G401 (cell line): ENCODE measurements at regions not wholly inside any gene's neighbourhood (a gene's known extent, or its start where the extent isn't known, plus 50 kb on each side); places are given as distances from the start of the nearest gene placed in this dataset.
"Not testable (repeated sequence)": the region's sequence is repeated elsewhere in the genome, so short reads cannot be mapped to it uniquely, and the experiment has no call there.

Source experiments
- DNase-seq: peaks from one replicate; pipeline ENCODE4 v3.0.0-alpha.2; 2015; ENCODE audit warnings: low spot score
- in situ Hi-C: cut with HindIII; loops from 2 replicates; pipeline ENCODE4 v1.10.0; 2016; ENCODE audit warnings: low sequenced_read_pairs, mixed read lengths

DNA sequence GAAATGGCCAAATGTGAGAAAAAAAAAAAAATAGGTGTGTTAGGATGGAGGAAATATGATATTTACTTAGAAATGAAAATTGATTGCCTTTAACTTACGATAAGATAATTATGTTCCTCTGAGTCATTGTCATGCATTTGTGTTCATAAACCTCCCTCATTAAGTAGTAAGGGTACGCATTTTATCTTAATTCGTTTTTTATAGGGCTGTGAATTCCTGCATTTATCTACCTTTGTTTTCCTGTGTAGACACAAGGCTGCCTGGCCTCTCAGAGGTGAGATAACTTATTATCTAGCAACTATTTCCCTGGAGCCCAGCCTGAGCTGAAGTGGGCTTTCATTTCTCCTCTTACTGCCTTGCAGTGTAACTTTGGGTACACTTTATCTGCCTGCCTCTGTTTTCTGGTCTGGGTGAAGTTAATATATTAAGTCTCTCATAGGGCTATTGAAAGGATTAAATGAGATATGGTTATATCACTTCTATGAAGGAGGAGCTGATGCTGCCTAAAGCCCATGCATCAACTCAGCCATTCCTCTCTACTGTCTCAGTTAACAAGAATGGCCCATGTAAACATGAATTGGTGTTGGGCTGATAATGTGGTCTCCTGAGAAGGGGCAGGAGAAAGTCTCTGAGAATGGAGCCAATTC lies 103.8 kb upstream of the KLF4 start:
- in situ Hi-C loops: no loop called here
- no peak for DNase-seq

DNA sequence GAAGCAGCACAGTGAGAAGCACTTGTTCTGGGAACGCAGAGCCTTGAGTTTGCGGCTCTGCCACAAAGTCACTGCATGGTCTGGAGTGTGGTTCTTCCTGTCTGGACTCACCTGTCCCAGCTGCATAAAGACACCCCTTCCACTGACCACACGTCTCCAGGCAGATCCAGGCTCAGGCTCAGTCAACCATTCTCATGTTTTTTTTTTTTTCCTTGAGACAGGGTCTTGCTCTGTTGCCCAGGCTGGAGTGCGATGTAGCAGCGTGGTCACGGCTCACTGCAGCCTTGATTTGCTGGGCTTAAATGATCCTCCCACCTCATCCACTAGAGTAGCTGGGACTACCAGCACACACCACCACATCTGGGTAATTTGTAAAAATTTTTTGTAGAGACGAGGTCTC lies 102.9 kb upstream of the KLF4 start:
- no peak for DNase-seq
- in situ Hi-C loops: no loop called here

DNA sequence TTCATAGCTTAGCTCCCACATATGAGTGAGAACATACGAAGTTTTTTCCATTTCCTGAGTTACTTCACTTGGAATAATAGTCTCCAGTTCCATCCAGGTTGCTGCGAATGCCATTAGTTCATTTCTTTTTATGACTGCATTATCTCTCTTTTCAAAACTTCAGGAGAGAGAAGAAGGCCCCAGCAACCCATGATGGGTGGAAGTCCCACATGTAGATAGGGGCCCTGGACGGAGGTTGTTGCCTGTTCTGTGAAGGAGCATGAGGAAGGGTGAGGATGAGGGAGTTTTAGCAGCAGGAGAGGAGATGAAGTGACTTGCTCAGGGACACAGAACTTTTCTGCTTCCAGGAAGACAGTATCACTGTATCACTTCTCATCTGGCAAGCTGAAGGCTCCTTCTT lies 102.2 kb upstream of the KLF4 start:
- DNase-seq: no peak
- in situ Hi-C loops: no loop called here

DNA sequence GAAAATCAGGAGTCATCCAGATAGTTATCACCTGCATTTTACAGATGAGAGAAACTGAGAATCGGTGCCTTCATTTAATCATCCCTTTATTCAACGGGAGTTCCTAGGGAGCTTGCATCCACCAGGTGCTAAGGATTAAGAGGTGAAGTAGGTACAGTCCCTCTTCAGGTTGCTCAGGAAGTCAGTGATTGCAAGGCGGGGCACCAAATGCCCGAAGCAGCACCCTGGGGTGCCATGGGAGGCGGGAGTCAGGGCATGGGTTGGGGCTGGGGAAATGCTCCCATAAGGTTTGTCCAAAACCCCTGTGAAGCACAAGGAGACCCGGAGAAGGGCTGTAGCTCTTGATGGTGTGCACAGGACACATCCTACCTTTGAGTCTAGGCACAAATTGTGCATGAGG lies 98.8 kb upstream of the KLF4 start:
- DNase-seq: no peak
- in situ Hi-C loops: no loop called here

DNA sequence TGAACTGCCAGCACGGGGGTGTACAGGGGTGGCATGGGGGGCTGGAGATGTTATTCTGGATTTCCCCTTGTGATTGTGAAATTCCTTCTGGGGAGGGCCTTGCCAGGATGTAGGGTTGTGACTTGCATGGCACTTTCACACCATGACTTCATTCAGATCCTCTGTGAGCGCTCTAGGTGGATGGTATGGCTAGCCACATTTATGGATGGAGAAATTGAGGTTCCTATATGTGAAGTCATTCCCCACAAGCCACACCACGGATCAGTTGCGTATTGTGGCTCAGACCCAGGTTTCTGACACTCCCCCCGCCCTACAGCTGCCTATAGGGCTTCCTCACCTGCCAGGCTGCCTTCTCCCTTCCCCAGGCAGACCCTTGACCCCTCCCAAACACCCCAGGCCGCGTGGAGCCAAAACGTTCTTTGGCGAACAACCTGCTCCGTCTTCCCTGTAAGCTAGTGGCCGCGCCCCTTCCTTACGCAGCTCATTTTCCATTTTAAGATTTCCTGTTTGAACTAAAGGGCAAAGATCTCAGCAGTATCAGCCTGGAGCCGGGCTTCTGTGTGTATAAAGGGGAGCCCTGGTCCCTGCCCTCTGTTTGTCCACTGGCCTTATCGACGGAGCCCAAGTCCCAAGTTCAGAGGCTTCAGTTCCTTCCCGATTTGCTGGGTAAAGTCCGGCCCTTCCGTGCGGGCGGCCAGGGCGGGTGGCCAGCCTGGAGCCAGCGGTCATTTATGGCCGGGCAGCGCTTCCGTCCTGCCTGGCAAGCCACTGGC lies 97.8 kb upstream of the KLF4 start:
- in situ Hi-C loops: no loop called here
- DNase-seq: no peak

DNA sequence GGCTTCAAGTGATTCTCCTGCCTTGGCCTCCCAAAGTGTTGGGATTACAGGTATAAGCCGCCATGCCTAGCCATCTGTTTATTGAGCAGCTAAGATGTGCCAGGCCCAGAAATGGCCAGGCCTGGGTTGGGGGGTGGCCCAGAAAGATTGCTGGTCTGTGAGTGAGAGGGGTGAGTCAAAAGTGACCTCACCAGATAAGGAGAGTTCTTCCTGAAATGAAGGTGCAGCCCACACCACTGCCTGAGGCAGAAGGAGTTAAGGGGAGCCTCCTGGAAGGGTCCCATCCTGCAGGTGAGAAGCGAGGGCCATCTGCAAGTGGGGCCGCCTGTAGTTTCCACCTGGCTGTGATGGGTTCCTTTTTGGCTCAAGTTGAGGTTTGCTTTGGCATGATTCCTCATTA lies 96.9 kb upstream of the KLF4 start:
- in situ Hi-C loops: no loop called here
- peak; percentile 25 for DNase-seq

DNA sequence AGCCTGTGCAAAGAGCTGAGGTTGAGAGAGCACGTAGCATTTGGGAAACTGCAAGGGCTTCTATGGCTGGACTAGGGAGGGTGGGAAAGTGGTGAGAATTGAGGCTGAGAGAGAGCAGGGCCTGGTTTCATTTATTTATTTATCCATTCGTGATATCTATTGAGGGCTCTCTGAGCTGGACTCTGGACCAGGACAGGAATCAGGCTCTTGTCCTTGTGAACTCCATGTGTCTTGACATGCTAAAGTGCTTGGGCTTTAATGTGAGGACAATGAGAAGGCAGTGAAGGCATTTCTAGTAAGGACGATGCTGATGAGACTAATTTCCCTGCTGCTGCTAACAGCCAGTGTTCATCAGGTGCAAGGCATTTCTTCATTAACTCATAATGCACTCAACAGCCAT lies 95.9 kb upstream of the KLF4 start:
- DNase-seq: no peak
- in situ Hi-C loops: no loop called here

DNA sequence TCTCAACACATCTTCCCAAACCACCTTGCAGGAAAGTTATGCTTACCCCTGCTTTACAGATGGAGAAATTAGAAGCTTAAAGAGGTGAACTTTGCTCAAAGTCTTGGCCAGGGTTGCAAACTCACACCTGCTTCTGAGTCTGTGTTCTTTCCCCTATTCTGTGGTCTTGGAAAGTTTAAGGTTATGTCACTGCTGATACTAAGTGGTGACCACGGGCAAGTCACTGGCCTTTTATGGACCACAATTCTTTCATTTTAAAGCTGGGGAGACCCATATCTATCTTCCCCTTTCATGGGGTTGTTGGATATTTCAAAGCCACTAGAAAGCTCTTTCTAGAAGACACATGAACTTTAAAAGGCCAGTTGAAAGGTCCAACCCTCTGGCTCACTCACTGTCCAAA lies 95.4 kb upstream of the KLF4 start:
- no peak for DNase-seq
- in situ Hi-C loops: no loop called here

DNA sequence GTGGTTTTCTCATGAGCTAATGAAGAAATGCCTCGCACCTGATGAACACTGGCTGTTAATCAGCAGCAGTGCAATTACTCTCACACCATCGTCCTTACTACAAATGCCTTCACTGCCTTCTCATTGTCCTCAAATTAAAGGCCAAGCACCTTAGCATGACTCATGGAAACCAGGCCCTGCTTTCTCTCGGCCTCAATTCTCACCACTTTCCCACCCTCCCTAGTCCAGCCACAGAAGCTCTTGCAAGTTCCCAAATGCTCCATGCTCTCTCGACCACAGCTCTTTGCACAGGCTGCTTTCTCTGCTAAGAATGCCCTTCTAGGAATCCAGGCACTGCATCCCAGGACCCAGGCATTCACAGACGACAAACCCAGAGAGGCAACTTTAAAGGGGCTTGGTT lies 94.6 kb upstream of the KLF4 start:
- no peak for DNase-seq
- in situ Hi-C loops: no loop called here

DNA sequence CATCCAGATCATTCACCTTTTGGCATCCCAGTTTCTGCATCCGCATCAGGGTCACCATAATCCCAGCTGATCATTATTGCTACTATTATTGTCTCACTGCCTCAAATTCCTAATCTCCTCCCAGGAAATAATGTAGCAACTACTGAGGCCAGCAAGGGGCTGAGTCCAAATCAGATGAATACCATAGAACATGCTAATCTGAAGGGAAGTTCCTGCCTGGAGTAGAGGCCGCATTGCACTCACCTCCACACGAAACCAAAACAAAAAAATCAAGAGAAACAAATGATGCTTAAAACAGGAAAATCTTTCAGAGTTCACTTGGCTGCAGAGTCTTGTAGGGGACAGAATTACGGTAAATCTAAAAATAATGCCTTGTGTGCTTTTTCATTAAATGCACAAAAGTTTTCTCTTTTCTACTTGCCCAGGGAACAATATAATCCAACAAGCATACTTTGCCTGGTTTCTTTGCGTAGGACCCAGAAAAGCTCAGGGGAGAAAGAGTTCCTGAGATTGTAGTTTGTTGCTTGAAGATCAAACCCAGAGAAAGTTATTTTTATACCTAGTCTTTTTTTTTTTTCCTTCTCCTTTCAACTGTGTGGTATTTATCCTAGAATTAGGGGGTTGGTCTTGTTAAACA lies 87.7 kb upstream of the KLF4 start:
- in situ Hi-C loops: no loop called here

DNA sequence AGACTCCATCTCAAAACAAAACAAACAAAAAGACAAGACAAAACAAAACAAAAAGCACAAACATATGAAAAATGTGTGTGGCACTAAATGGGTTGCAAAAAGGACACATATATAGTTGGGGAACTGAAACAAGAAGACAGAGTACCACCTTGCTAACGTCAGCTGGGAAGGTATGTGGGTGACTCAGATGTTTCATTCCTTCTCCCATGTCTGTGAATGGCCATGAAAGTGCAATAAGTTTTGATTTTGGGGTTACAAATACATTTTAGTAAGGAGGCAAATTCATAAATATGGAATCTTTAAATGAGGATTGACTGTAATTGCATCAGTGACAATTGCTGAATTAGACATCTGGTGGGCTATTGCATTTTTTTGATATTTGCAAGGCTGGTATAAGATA lies 81.6 kb upstream of the KLF4 start:
- in situ Hi-C loops: no loop called here
- DNase-seq: no peak

More for the DNA sequence above, 87.7 kb upstream of the KLF4 start:
- DNase-seq: no peak

DNA sequence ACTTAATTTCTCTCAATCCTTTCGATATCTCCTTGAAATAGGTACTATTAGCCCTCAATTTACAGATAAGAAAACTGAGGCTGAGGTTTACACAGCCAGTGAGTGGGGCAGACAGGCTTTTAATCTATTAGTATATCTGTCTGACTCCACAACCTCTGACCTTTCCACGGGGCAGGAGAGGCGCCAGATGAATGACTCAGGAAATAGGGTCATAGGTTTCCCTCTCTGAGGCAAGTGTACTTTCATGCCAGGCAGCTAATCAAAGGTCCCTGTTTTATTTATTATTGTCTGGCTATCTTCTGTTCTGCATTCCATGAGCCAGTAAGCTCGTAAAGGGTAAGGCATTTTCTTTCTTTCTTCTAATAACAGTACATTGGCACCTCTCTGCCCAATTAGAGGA lies 79.6 kb upstream of the KLF4 start:
- no peak for DNase-seq
- in situ Hi-C loops: no loop called here

DNA sequence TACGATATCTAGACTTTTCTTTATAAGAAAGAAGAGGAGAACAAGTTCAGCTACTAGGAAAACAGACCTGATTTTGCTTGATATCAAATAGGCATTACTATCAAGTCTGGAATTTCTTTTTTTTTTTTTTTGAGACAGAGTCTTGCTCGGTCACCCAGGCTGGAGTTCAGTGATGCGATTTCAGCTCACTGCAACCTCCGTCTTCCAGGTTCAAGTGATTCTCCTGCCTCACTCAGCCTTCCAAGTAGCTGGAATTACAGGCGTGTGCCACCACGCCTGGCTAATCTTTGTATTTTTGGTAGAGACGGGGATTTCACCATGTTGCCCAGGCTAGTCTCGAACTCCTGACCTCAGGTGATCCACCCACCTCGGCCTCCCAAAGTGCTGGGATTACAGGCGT lies 78.8 kb upstream of the KLF4 start:
- in situ Hi-C loops, DNase-seq: not testable (repeated sequence)

DNA sequence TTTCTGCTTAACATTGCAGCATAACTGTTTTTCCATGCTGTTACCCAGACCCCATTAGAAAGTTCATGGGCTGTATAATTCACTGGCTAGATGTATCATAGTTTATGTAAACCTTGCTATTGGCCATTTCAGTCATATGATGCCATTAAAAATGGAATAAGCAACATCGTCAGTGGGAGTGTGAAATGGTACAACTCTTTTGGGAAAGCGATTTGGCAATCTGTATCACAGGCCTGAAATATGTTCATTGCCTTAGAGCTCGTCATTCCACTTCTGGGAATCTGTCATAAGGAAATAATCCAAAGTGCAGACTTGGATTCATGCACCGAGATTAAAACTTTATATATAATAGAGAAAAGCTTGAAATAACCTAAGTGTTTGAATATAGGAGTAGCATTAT lies 77.9 kb upstream of the KLF4 start:
- in situ Hi-C loops: no loop called here
- DNase-seq: no peak

DNA sequence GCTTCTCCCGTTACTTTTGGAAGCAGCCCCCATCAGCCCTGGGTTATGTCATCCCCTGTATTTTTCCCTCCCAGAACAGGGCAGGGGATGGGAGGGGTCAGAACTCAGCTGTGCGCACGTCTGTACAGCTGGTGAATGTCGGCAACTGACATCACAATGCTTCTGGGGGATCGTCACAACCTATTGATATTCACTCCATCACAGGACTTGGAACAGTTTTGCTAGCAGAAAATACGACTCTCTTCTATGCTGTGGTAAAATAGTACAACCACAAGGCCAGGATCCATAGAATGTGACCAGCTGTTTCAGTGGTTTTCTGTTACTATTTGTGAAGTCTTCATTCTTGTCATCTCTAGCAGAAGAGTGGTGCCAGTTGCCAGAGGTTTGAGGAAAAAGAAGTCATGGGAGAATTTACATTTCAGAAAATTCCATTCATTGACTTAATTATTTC lies 77.1 kb upstream of the KLF4 start:
- in situ Hi-C loops: no loop called here
- DNase-seq: no peak

DNA sequence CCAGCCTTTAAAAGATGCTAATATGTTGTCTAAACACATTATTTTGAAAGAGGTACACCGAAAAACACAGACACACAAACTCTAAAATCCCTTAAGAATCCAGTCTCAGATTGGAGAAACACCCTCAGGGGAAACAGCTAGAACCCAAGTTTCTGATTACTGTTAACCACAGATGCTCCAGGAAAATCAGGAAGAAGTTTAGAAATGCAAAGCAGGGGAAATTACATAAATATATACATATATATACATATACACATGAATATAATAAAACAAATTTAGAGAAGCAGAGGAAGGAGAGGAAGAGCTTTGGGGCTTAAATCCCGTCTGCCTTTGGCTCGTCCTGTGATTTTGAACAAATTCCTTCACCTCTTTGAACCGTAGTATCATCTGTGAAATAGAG lies 73.2 kb upstream of the KLF4 start:
- DNase-seq: no peak
- in situ Hi-C loops: no loop called here

DNA sequence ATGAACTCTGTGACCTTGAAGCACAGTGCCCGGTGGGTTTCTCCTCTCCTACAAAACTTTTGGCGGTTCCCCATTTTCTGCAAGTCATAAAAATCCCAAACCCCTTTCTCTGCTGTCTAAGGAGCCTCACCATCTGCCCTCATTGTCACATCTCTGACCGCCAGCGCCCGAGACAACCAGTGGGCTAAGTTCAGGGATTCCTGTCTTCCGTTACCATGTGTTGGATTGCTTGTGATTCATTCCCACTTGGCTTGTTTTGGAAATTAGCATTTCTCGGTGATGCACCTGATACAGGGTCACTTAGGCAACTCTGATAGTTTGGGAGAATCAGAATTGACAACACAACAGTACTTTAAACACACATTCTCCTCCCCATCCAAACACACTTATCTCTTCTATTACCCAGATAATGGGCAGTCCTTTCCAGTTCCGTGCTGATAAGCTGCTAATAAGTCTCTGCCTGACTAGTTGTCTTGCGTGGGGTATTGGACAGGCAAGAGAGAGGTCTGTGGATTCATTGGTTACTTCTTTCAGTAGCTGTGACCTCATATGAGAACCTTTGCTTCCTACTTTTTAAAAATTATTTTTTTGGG lies 70.0 kb upstream of the KLF4 start:
- in situ Hi-C loops: no loop called here
- no peak for DNase-seq

DNA sequence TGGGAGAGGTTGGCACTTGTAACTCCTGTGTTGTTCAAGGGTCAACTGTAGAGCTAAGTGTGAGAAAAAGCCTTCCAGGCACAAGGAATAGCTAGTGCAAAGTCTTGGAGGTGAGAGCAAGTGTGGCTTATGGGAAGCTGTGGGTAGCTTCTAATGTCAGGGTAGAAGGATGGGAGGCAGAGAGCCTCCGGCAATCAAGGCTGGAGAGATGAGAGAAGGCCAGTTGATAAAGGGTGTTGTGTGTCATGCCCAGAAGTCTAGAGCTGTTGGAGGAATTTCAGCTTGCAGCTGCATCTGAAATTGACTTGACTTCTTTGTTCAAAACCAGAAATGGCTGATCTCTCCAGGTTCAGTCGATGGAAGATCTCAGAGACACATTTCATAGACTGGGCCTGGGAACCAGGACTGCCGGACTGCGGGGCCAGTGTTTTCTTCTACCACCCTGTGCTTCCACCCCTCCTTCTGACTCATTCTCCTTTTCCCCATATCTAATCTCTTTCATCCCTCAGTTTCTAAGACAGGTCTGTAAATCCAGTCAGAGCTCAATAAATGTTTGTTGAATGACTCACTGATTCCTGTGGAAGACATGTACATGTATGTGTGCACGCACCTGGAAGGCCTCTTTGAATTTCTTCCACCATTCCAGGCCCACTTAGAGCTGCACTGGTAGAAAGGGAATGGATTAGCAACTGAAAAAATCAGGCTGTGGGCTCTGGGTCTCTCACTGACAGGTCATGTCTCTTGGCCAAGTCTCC lies 67.8 kb upstream of the KLF4 start:
- in situ Hi-C loops: no loop called here
- DNase-seq: no peak

DNA sequence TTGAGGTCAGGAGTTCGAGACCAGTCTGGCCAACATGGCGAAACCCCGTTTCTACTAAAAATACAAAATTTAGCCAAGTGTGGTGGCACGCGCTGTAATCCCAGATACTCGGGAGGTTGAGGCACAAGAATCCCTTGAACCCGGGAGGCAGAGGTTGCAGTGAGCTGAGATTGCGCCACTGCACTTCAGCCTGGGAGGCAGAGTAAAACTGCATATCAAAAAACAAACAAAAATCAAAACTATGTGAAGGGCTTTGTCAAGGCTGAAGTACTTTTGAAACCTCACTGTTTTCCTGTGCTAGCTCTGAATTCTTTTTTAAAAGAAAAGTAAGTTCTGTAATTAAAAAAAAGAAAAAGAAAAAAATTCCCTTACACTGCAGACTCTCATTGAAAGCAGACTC lies 65.1 kb upstream of the KLF4 start:
- no peak for DNase-seq
- in situ Hi-C loops: no loop called here
